Testis (tissue), 2 donors: ENCODE measurements at regions not wholly inside any gene's neighbourhood (a gene's known extent, or its start where the extent isn't known, plus 50 kb on each side); places are given as distances from the start of the nearest gene placed in this dataset.

Experiments
- DNase-seq: peaks from one replicate; pipeline ENCODE4 v3.0.0-alpha.2; 2019
- H3K27ac ChIP-seq, 2 donors: fragments of 200-600 bp; sonication (generic); one replicate each; pipeline ENCODE4 v1.5.1; 2019
- H3K27me3 ChIP-seq: fragments of 200-600 bp; sonication (generic); one replicate; pipeline ENCODE4 v1.5.1; 2019
- H3K36me3 ChIP-seq: fragments of 200-600 bp; sonication (generic); one replicate; pipeline ENCODE4 v1.5.1; 2017; ENCODE audit warnings: low read depth; ENCODE audit errors: missing control alignments
- H3K4me1 ChIP-seq: fragments of 200-600 bp; sonication (generic); one replicate; pipeline ENCODE4 v1.5.1; 2019
- H3K4me3 ChIP-seq, 2 donors: fragments of 200-600 bp; sonication (generic); one replicate each; pipeline ENCODE4 v1.5.1; 2017 to 2019
- H3K9me3 ChIP-seq: fragments of 200-600 bp; sonication (generic); one replicate; pipeline ENCODE4 v1.5.1; 2017
- CTCF ChIP-seq, 3 experiments: fragments of 450-650 bp in 2 of 3; fragments of 200-600 bp in 1 of 3; sonication (generic) in 1 of 3; IDR thresholded peaks; one replicate each; pipeline ENCODE4 v1.5.1; 2016 to 2019; ENCODE audit warnings: antibody characterized with exemption in 3 of 3, mild to moderate bottlenecking in 2 of 3, moderate library complexity in 1 of 3
- POLR2A ChIP-seq: fragments of 450-650 bp; IDR thresholded peaks from one replicate; pipeline ENCODE4 v1.6.1; 2017; ENCODE audit warnings: antibody characterized with exemption, mild to moderate bottlenecking, moderate library complexity
- WGBS, 2 donors: methylation state at CpG; one replicate each; pipeline ENCODE4 v1.1.5; 2018; 5-methylcytosine and 5-hydroxymethylcytosine counted together
- intact Hi-C: fragments of 100-400 bp; cut with DNase I; formaldehyde crosslinking; loops from one replicate; pipeline ENCODE4 v1.15.1; 2023; ENCODE audit warnings: low total_unique reads

GRCh38 chr9:106697750-106698502, 165.0 kb upstream of the ZNF462 start:
- no peaks in the 10 kb centered on the region for H3K4me1 ChIP-seq
- 20 to 22% methylated on average over 12 to 16 of the region's 16 CpGs for WGBS, 2 donors
- no peak overlapping the region for H3K27ac ChIP-seq
- no peaks in the 10 kb centered on the region for H3K36me3 ChIP-seq
- intact Hi-C loops, result no loop called here
- TF ChIP-seq POLR2A (no peak), CTCF (IDR thresholded peaks at IDR 0.05) (no peak)
- peak overlapping the region in 1 of 2 donors; percentile 9 for H3K4me3 ChIP-seq
- peak; percentile 73 for DNase-seq
- no peaks in the 10 kb centered on the region for H3K9me3 ChIP-seq
- no peaks in the 10 kb centered on the region for H3K27me3 ChIP-seq

- H3K4me1 ChIP-seq, result no peaks in the 10 kb centered on the region
- intact Hi-C loops, result no loop called here
- TF ChIP-seq CTCF (IDR thresholded peaks at IDR 0.05) (no peak), POLR2A (no peak)
- no peaks in the 10 kb centered on the region for H3K36me3 ChIP-seq
- no peak overlapping the region for H3K4me3 ChIP-seq
- H3K27me3 ChIP-seq, result no peaks in the 10 kb centered on the region
- no peaks in the 10 kb centered on the region for H3K9me3 ChIP-seq
- DNase-seq, result no peak
- no peak overlapping the region for H3K27ac ChIP-seq
Observed at GRCh38 chr9:106700676-106701075, 162.3 kb upstream of the ZNF462 start.

GRCh38 chr9:106701611-106702010, 161.4 kb upstream of the ZNF462 start:
- H3K9me3 ChIP-seq, result no peaks in the 10 kb centered on the region
- H3K4me1 ChIP-seq, result no peaks in the 10 kb centered on the region
- H3K36me3 ChIP-seq, result no peaks in the 10 kb centered on the region
- intact Hi-C loops, result no loop called here
- no peak overlapping the region for H3K27ac ChIP-seq
- no peaks in the 10 kb centered on the region for H3K27me3 ChIP-seq
- no peak for TF ChIP-seq POLR2A
- TF ChIP-seq CTCF (IDR thresholded peaks at IDR 0.05), result no peak
- no peak overlapping the region for H3K4me3 ChIP-seq
- 96 to 100% methylated on average over 1 of the region's 1 CpG for WGBS, 2 donors
- no peak for DNase-seq

GRCh38 chr9:106704056-106704615, 158.8 kb upstream of the ZNF462 start:
- TF ChIP-seq POLR2A (no peak), CTCF (IDR thresholded peaks at IDR 0.05) (no peak)
- DNase-seq, result no peak
- Histone ChIP-seq H3K4me3 (no peak overlapping the region), H3K9me3 (no peaks in the 10 kb centered on the region), H3K36me3 (no peaks in the 10 kb centered on the region), H3K27me3 (no peaks in the 10 kb centered on the region), H3K4me1 (peaks cover 4% of the 10 kb centered on the region), H3K27ac (no peak overlapping the region)
- 74 to 83% methylated on average over 5 of the region's 5 CpGs for WGBS, 2 donors
- intact Hi-C loops, result no loop called here

GRCh38 chr9:106707291-106707690, 155.7 kb upstream of the ZNF462 start:
- WGBS, 2 donors, result 55 to 68% methylated on average over 1 of the region's 1 CpG
- Histone ChIP-seq H3K27me3 (no peaks in the 10 kb centered on the region), H3K4me1 (peaks cover 4% of the 10 kb centered on the region), H3K27ac (peak overlapping the region; percentile 34 to 66), H3K4me3 (no peak overlapping the region), H3K9me3 (no peaks in the 10 kb centered on the region), H3K36me3 (no peaks in the 10 kb centered on the region)
- intact Hi-C loops, result no loop called here
- no peak for DNase-seq
- TF ChIP-seq POLR2A, result no peak
- no peak for TF ChIP-seq CTCF (IDR thresholded peaks at IDR 0.05)
